GM12878 (cell line): ENCODE measurements at regions not wholly inside any gene's neighbourhood (a gene's known extent, or its start where the extent isn't known, plus 50 kb on each side); places are given as distances from the start of the nearest gene placed in this dataset.

Experiments used
- BRCA1 ChIP-seq: IDR thresholded peaks from 2 replicates; pipeline ENCODE4 v1.6.1; 2011; ENCODE audit warnings: low read depth, low read length, improper control_type of control experiment
- CREB1 ChIP-seq: IDR thresholded peaks from 2 replicates; pipeline ENCODE4 v1.6.1; 2012; ENCODE audit warnings: low read depth, mild to moderate bottlenecking, inconsistent platforms
- CTCF ChIP-seq, 3 experiments: IDR thresholded peaks in 2 of 3; conservative IDR thresholded peaks in 1 of 3; 2 replicates each; pipeline ENCODE4 v1.5.1; 2011; ENCODE audit warnings: low read depth in 3 of 3, low read length in 3 of 3, mild to moderate bottlenecking in 3 of 3, control low read depth in 2 of 3, moderate library complexity in 2 of 3, inconsistent platforms in 1 of 3, mixed read lengths in 1 of 3; ENCODE audit not compliant: control insufficient read depth in 2 of 3, insufficient read depth in 1 of 3; ENCODE audit errors: extremely low read depth in 1 of 3
- EZH2 ChIP-seq: IDR thresholded peaks from 2 replicates; pipeline ENCODE4 v1.6.1; 2012; ENCODE audit warnings: low read depth, mild to moderate bottlenecking, control low read depth, inconsistent platforms, low read length, borderline replicate concordance; ENCODE audit not compliant: control insufficient read depth
- FOXM1 ChIP-seq: IDR thresholded peaks from 2 replicates; pipeline ENCODE4 v1.6.1; 2012; ENCODE audit warnings: low read depth, mild to moderate bottlenecking, inconsistent platforms, low read length, moderate library complexity
- NFYB ChIP-seq: IDR thresholded peaks from 2 replicates; pipeline ENCODE4 v1.6.1; 2011; ENCODE audit warnings: low read depth, mild to moderate bottlenecking, low read length, improper control_type of control experiment, moderate library complexity; ENCODE audit not compliant: insufficient read depth
- NRF1 ChIP-seq: conservative IDR thresholded peaks from 2 replicates; pipeline ENCODE4 v1.6.1; 2011; ENCODE audit warnings: mild to moderate bottlenecking, low read depth, low read length, improper control_type of control experiment
- PKNOX1 ChIP-seq: fragments of 450-650 bp; IDR thresholded peaks from 2 replicates; pipeline ENCODE4 v1.6.1; 2016; ENCODE audit warnings: mild to moderate bottlenecking
- POLR2AphosphoS5 ChIP-seq: IDR thresholded peaks from 2 replicates; pipeline ENCODE4 v1.6.1; 2011; ENCODE audit warnings: mild to moderate bottlenecking, low read length, inconsistent platforms
- RAD21 ChIP-seq: IDR thresholded peaks from 2 replicates; pipeline ENCODE4 v1.6.1; 2011; ENCODE audit warnings: mild to moderate bottlenecking, low read depth, low read length, moderate library complexity; ENCODE audit not compliant: insufficient read depth
- ZBTB33 ChIP-seq: fragments of 450-650 bp; IDR thresholded peaks from 2 replicates; pipeline ENCODE4 v1.6.1; 2017; ENCODE audit warnings: mild to moderate bottlenecking
- TF ChIP-seq, protein P1 (sequence below): IDR thresholded peaks from 2 replicates; pipeline ENCODE4 v1.6.1; 2012; ENCODE audit warnings: low read depth, low read length, improper control_type of control experiment
- TF ChIP-seq, protein P2 (sequence below): fragments of 450-650 bp; IDR thresholded peaks from 2 replicates; pipeline ENCODE4 v1.6.1; 2018; ENCODE audit warnings: mild to moderate bottlenecking, low read depth, moderate library complexity; ENCODE audit not compliant: partially characterized antibody

DNA sequence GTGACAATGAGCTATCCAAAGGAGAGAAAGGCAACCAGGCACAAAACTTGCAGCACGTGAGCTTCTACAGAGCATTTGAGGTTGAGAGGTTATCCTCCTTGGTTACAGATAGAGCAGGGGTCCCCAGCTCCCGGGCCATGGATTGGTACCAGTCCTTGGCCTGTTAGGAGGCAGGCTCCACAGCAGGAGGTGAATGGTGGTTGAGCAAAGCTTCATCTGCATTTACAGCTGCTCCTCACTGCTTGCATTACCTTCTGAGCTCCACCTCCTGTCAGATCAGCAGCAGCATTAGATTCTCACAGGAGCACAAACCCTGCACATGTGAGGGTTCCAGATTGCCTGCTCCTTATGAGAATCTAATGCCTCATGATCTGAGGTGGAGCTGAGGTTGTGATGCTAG lies 57.8 kb upstream of the ST8SIA3 start:
- TF ChIP-seq, protein P1, sequence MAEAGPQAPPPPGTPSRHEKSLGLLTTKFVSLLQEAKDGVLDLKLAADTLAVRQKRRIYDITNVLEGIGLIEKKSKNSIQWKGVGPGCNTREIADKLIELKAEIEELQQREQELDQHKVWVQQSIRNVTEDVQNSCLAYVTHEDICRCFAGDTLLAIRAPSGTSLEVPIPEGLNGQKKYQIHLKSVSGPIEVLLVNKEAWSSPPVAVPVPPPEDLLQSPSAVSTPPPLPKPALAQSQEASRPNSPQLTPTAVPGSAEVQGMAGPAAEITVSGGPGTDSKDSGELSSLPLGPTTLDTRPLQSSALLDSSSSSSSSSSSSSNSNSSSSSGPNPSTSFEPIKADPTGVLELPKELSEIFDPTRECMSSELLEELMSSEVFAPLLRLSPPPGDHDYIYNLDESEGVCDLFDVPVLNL, result no peak
- TF ChIP-seq PKNOX1, result no peak
- no peak for TF ChIP-seq BRCA1
- no peak for TF ChIP-seq CTCF (IDR thresholded peaks at IDR 0.05 in 2 of 3, conservative IDR thresholded peaks at IDR 0.05 in 1 of 3; ENCODE audit: control insufficient read depth in 2 of 3, extremely low read depth in 1 of 3, insufficient read depth in 1 of 3, low read depth in 3 of 3, low read length in 3 of 3)
- no peak for TF ChIP-seq NFYB
- TF ChIP-seq RAD21, result no peak
- no peak for TF ChIP-seq FOXM1
- TF ChIP-seq NRF1, result no peak
- TF ChIP-seq ZBTB33, result no peak
- TF ChIP-seq, protein P2, sequence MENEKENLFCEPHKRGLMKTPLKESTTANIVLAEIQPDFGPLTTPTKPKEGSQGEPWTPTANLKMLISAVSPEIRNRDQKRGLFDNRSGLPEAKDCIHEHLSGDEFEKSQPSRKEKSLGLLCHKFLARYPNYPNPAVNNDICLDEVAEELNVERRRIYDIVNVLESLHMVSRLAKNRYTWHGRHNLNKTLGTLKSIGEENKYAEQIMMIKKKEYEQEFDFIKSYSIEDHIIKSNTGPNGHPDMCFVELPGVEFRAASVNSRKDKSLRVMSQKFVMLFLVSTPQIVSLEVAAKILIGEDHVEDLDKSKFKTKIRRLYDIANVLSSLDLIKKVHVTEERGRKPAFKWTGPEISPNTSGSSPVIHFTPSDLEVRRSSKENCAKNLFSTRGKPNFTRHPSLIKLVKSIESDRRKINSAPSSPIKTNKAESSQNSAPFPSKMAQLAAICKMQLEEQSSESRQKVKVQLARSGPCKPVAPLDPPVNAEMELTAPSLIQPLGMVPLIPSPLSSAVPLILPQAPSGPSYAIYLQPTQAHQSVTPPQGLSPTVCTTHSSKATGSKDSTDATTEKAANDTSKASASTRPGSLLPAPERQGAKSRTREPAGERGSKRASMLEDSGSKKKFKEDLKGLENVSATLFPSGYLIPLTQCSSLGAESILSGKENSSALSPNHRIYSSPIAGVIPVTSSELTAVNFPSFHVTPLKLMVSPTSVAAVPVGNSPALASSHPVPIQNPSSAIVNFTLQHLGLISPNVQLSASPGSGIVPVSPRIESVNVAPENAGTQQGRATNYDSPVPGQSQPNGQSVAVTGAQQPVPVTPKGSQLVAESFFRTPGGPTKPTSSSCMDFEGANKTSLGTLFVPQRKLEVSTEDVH, result no peak
- TF ChIP-seq EZH2, result no peak
- TF ChIP-seq CREB1, result no peak
- no peak for TF ChIP-seq POLR2AphosphoS5
